GM21825 (cell line): ENCODE measurements at regions not wholly inside any gene's neighbourhood (a gene's known extent, or its start where the extent isn't known, plus 50 kb on each side); places are given as distances from the start of the nearest gene placed in this dataset.

Experiments used
- ATAC-seq: cut with Tn5 transposase; IDR thresholded peaks from one replicate; pipeline ENCODE4 v1.9.1; 2021; ENCODE audit warnings: mild to moderate bottlenecking, moderate library complexity; ENCODE audit not compliant: unreplicated experiment

DNA sequence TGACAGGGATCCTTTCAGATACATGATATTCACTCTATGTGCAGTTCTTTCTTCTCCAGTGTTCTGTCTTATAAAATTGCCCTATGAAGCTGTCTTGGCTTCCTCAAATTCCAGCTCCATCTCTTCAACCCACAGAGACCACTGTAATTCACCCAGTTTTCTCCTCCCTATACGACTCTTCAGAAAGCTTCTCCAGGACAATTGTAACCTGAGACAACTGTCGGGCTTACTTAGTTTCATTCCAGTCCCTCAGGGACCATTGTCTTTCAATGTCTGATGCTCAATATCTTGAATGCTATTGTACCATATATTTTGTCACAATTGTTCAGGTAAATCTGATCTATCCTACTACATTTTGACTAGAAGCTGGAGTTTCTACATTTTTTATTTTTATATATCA is 345.3 kb downstream of the RPL10L start:
- ATAC-seq = no peak

DNA sequence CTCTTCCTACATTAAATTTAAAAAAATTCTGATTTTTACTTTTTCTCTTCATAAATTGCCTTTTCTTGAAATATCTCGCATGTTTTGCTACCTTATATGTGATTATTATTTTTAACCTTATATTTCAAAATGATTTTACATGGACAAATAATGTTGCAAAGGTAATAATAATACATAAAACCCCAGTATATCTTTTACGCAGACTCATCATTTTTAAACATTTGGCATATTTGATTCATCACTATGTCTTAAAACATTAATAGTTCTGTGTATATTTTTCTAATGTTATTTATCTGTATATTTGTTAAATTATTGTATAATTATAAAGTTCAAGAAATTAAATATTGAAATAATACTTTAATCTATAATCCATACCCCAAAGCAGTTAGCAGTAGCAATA is 350.8 kb downstream of the RPL10L start:
- ATAC-seq = no peak

DNA sequence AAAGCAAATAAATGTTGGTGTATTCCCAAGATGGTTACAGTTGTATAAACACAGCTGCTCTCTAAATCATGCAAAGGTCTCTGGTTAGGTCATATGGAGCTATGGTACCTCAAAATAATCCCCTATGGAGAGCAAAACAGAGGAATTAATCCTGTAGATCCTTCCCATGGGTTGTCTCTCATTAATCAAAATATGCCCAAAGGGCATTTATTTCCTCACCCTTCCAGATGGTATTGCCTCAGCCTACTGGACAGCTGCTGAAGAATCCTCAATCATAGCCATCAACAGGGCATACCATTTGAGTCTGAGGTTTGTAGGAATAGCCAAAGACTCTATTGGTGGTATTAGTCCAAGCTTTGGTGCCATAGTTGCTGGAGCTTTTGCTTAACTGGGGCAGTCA is 360.9 kb downstream of the RPL10L start:
- no peak for ATAC-seq

DNA sequence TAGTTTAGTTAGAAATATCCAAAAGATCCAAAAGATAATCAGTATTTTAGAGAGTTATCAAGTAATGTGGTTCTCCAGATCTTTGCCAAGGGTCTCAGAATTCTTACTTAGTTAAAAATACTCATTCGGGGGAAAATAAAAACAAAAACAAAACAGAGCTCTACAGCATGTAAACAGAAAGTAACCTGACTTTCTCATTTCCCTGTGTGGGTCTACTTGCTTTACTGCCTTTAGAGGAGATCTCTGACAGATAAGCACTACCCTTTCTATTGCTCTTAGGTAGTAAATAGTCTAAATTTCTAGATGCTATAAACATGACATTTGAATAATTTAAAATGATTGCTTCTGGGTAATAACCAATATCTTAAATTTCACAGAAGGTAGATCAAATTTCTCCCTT is 371.8 kb downstream of the RPL10L start:
- ATAC-seq = no peak

DNA sequence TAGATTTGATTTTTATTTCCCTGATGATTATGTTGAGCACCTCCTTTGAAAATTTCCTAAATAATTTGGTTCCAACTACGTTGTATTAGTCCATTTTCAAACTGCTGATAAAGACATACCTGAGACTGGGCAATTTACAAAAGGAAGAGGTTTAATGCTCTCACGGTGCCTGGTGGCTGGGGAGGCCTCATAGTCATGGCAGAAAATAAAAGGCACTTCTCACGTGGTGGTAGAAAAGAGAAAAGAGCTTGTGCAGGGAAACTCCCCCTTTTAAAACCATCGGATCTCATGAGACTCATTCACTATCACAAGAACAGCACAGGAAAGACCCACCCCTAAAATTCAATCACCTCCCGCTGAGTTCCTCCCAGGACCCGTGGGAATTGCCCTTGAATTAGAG is 372.3 kb downstream of the RPL10L start:
- ATAC-seq = no peak

DNA sequence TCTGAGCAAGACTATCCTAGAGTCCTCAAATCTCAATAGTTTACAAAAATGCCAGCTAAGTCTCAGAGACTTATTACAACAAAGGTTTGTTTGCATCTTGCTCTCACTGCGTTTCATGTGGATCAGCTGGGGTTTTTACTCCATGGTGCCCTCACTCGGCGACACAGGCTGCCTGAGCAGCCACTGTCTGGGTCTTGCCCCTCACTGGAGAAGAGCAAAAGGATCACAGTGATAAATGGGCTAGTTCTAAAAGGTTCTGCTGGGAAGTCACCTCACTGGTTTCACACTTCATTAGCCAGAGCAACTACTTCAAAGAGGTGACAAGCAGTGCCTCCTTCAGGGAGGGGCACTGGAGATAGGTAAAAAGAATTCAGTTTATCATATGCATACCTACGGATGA is 392.0 kb downstream of the RPL10L start:
- ATAC-seq = no peak

DNA sequence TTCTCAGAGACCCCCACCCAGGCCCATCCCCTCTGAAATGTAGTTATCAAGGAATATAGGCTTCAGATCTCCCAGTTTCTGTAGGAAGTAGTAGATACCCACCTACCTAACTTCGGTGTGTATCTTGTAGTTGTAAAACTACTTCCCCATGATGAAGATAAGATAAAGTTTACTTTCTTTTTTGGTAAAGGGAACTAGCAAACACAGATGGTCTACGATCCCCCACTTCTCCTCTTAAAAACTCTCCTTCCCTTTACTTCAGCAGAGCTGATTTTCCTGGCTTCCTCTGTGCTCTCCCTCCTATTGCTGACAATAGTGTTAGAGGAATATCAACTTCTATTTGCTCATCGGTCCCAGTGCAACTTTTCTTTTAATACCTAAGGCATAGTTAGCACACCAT is 395.2 kb downstream of the RPL10L start:
- no peak for ATAC-seq

DNA sequence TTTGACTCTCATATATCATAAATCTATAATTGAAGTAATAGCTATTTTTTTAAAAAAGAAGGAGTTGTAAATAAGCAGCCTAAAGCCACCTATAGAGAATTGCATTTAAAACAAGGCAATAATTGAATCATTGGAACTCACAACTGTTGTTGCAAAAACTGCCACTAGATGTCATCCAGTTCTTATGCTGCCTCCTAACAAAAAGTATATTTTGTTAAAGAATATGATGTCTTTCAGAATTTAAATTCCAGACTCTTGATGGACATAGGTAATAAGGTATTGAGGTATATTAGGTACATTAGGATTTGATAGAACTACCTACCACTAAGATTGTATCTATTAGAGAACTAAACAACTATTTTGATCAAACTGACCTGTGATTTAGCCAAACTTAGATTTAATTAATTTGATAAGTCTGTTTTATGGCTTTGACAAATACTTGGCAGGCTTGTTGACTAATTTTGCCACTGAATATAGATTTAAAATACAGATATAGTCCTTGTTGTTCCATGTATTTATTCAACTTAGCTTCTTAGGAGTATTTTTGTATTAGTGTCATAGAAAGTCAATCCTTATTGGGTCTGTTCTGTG is 401.4 kb downstream of the RPL10L start:
- no peak for ATAC-seq

DNA sequence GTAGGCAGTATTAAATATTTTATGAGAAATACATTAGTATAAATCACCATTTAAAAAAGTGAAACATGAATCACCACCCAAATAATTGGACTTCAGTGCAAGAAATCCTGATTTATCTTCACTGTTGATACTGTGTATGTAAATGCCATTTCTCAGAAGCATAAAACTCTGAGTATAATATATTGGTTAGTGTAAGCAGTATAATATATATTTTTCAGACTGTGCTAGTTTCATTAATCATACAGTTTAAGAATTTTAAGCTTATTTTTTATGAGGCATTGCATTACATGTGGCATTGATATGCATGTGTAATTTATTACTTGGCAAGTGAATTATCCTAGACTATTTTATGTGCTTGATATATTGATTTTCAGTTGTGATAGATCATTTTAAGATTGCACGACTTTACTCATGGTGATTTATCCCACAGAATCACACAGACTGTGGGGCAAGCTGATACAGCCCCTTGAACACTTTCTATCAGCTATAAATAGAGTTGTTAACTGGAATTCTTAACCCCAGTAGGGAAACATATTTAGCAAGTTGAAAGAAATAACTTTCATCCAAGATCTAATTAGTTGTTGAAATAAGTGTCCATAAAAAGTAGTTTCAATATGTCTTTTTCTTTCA is 403.5 kb downstream of the RPL10L start:
- ATAC-seq = no peak

DNA sequence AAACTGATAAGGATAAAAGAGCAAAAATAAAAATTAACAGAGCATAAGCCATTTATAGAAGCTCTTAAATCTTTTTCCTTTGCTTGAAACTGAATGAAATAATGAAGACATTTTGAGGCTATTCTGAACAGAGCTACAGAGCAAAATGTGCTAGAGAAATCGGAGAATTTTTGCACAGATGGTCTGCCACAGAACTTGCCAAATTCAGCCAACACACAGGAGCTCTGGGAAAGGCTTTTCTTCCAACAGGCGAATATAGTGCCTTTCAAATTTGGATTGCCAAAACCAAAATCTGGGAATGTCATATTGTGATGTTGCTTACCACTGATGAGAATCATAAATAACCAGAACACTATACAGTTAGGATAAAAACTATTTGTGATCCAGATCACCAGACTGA is 406.3 kb downstream of the RPL10L start:
- ATAC-seq = no peak

DNA sequence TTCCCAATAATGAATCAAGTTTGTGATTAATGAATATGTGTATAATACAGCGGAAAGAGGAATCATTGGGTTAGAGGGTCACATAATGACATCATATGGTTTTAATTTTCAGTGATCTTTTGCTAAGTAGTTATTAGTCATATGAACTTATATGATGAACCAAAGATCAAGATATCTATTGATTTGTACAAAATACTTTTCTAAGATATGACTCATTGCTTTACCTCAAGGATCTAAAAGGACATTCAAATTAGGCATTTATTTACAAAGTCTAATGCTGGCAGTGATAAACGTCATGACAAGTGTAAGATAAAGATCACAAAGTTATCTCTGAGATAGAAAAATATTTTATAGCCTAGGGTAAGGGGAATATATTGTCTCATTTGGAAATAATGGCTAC is 417.8 kb downstream of the RPL10L start:
- ATAC-seq = no peak

DNA sequence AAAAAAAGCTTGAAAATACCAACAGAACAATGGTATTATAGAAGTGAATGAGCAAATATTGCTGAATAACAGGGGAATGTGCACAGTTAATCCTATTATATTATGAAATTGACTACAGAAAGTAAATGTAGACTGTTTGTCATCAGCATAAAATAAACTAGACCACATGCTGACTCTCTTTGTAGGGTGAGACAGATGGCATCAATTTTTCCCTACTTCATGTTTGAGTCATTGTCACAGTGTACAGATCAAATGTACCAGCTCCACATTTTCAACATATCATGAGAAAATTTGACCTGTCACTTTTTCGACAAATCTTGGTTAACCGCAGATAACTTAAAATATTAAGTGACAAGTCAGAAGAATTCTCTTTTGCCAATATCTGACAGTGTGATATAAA is 421.0 kb downstream of the RPL10L start:
- no peak for ATAC-seq

DNA sequence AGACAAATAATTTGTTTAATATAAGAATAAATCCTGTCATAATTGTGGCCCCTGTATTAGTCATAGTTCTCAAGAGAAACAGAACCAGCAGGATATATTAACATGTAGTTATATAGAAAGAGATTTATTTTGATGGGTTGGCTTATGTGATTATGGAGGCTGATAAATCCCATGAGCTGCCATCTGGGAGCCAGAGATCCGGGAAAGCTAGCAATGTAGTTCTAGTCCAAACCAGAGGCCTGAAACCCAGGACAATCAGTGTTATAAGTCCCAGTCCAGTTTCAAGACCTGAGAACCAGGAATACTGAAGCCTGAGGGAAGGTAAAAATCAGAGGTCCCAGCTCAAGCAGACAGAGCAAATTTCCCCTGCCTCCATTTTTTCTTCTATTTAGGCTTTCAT is 435.8 kb downstream of the RPL10L start:
- ATAC-seq = no peak

DNA sequence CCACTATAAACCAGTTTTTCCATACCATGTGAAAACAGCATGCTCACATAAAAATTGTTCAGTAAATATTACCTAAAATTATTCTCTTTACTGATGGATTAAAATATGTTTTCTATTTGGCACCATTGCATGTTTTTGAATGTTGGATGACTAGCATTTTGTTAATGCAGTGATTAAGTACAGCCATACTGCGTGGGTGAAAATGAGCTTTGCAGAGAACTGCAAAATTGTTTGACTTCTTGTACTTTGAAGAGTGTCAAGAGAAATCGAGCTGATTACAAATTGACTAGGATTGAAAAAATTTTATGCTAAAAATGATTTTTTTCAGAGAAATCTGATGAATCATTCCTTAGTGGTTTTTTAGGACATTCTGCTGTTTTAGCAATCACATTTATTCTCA is 452.9 kb downstream of the RPL10L start:
- ATAC-seq = no peak

DNA sequence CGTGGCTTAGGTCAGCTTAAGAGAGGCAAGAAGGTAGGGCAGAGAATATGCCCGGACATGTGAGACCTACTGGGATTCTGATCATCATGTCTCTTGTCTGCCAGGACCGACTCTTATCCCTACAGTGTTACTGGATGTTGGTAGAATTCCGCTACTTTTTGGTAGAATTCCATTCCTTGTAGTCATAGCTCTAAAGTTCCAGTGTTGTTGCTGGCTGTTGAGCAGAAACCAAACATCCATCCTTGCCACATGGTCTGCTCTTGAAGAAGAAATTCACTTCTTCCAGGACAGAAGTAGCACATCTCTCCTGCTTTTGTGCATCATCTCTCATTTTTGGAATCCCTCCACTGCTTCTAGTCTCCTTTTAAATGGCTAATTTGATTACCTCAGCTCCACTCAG is 453.7 kb downstream of the RPL10L start:
- no peak for ATAC-seq
